HPDE6-E6E7 (cell line): ENCODE measurements at regions not wholly inside any gene's neighbourhood (a gene's known extent, or its start where the extent isn't known, plus 50 kb on each side); places are given as distances from the start of the nearest gene placed in this dataset.

Experiments
- DNase-seq: peaks from one replicate; pipeline ENCODE4 v3.0.0; 2011; ENCODE audit warnings: missing footprints; ENCODE audit errors: extremely low spot score

DNA sequence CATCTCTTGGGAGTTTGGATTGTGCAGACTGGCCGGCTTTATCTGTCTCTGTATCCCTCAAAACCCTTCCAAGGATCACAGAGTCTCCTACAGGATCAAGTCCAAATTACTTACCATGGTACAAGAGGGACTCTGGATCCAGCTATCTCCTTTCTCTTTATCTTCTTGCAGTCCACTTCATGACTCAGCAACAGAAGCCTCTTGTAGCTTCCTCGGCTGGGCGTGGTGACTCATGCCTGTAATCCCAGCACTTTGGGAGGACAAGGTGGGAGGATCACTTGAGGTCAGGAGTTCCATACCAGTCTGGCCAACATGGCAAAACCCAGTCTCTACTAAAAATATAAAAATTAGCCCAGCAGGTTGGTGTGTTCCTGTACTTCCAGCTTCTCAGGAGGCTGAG, 189.7 kb downstream of the BCAT1 start:
- DNase-seq, result no peak

DNA sequence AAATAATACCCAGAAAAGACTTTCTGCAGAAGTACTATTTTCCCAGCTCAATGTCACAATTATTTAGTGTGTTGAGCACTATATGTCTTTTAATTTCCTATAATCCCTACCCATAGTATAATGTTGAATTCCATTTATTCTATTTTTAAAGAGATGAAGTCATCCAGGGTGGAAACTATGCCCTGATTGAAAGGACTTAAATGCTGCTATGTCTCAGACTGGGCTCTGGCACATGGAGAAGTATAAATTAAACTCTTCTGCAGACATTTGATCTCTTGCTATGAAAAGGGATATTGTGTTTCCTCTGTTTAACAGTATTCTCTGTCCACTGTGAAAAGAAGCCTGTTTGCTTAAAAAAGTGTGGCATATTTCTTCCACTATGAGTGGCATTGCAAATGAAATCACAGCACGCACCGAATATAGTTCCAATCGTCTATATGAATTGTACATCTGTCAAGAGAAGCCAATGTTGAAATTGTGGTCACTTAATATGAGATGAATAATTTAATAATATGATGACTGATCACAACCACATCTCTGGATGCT, 192.3 kb downstream of the BCAT1 start:
- DNase-seq, result no peak

DNA sequence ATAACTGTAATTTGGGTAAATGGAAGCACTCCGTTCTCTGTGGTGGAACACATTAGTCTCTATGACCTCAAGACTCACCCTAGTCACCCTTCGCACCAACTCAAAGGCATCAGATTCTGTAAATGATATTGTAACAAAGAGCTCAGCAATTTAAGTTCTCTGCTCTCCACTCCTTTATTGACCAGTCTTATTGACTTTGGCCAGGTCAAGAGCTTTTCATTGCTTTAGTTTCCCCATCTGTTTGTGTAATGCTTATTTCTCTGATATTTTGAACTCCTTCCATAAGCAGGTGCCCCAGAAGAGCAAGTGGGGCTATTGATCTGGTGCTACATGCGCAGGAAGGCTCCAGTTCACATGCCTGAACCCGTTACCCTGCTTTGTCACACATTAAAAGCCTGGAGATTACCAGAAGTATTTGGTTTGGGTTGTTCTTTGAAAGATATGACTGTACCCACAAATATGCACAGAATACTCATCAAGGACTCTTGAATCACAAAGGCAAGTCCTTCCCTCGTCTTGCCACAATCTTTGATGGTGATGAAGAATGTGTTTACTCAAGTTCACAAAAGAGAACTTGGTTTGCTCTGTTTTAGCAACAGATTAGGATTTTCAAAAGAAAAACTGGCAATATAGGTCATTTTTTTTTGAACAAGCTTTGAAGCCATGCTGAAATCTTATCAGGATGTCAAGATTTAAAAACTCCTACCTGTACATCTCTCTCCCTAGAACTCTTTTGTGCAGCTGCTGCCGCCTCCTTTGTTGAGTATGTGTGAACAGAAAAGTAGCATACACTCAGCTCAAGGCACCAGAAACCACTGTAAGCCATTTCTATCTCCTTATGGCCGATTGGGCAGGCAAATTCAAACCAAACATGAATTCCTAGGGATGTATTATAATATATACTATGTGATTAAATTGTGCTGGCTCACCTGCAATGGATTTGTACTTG, 193.9 kb downstream of the BCAT1 start:
- peak; percentile 61 for DNase-seq

DNA sequence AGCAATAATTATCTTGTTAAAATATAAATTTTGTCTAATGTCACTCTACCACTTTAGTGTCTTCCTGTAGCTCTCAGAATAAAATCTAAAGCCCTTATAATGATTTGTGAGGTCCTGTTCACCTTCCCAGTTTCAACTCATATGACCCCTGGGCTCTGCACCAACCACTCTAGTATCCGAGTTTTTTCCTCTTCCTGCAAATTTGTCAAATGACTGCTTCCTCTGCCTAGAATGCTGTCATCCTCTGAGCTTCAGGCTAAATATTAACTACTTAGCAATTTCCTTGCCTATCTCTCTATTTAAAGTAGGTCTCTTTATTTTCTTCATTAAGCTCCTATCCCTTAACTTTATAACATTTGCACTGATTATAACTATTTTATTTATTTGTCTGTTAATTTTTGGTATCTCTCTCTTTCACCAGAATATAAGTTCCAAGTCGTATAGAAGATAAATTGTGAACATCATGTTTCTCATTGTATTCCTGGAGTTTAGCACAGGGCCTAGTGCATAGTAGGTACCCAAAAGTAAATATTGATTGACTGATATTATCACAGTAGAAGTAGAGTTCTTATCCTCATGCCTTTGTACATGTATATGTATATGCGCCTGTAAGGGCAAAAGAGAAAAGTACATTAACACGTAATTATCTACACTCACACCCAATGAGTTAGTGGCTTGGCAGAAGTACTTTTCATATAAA, 196.0 kb downstream of the BCAT1 start:
- DNase-seq, result no peak

DNA sequence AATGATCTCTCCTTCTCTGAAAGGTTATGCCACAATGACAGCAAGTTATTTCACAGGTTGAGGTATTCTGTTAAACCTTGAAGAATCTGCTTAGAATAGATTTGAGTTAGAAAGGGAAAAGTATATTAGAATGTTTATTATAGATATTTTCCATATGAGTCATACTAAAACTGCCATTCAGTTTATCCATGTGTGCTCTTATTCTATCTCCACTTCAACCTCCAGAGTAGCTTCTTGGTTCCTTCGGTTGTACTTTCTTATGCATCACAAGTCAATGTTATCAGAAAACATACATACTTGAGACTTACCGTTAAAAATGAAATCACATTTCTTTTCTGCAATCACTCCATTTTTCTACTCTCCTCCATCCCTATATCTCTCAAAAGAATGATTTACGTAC, 197.7 kb downstream of the BCAT1 start:
- no peak for DNase-seq

DNA sequence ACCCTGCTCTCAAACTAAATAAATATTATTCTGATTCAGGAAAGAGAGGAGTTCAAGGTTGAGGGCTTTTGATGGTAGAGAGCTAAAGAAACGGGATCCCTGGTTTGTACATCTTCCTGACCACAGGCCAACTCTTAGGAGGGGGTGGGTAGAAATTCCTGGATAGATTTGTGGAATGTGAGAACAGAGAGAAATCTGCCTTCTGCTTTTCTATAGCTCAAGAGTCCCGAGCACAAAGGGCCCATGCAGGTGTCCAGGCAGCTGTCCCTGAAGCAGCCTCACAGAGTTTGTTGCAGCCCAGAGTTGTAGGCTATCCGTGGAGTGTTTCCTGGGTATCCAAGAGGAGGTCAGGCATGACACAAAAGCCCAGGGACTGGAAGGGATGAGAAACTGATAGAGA, 198.6 kb downstream of the BCAT1 start:
- DNase-seq, result no peak

DNA sequence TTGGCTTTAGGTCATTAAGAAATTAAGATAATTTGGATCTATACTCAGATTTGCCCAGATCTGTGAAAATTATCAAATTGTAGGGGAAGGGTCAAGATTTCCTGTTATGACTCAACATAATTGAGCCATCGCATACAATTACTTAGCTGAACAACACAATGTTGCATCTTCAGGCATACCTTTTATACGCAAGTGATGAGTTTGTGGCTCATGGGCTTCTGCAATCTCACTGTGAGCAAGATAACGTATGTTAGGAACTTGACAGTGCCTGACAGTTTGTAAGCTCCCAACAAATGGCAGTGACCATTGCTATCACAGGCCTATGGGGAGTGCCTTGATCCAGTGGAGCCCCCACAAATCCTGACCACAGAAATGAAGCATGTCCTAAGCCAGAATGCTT, 199.7 kb downstream of the BCAT1 start:
- DNase-seq, result no peak

DNA sequence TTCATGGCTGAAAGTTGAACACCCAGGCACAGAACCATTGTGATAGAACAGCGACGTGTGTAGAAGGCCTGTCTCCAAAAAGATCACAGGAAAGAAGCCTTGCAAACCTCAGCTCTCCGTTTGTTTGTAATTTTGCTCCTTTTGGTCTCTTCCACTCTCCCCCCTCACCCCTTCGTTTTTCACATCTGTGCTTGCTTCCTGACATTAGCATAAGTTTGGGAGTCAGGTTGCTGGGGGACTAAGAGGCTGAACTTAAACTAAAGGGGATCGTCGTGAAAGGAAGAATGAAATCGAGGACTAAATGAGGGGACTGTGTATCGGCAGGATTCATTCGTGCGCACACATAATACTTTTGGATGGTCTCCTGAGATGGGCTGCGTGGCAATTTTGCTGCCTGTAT, 200.6 kb downstream of the BCAT1 start:
- no peak for DNase-seq

DNA sequence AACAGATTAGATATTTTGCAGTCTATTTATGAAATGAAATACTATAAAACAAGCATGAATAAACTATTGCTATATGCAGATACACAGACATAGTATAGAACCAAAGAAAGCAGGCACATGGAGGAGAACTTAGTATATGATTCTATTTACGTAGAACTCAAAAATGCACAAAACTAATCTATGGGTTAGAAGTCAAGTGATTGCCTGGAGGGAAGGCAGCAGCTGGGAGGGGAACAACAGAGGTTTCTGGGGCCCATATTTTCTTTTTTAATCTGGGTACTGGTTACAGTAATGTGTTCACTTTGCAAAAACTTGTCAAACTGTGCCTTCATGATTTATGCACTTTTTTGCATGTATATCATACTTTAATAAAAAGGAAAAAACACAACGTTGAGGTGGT, 202.0 kb downstream of the BCAT1 start:
- DNase-seq, result no peak

DNA sequence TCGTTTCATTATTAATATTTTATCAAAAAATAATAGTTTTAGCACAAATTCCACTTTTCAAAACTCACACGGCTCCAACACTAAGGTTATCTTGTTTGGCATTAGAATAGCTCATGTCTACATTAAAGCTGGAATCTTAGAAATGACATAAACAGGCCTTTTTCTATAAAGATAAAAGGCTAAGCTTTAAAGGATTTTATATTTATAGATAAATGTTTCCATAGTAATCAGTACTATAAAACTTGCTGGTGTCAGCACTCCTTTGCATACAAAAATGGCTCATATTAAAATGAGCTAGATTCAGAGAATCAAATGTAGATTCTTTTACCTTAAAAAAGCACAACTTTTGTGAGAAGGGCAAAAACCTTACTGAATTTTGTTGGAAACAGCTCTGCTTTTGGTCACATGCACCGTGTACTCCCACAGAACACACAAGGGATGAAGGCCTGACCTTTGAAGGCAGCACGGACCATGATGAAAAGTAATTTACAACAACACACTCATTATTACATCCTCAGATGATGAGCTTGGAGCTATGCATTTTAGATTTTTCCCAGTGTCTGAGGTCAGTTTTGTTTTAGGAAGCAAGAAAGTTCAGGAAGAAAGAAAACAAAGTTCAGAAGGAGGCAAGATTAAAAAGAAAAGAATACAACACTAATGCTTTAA, 202.8 kb downstream of the BCAT1 start:
- no peak for DNase-seq

DNA sequence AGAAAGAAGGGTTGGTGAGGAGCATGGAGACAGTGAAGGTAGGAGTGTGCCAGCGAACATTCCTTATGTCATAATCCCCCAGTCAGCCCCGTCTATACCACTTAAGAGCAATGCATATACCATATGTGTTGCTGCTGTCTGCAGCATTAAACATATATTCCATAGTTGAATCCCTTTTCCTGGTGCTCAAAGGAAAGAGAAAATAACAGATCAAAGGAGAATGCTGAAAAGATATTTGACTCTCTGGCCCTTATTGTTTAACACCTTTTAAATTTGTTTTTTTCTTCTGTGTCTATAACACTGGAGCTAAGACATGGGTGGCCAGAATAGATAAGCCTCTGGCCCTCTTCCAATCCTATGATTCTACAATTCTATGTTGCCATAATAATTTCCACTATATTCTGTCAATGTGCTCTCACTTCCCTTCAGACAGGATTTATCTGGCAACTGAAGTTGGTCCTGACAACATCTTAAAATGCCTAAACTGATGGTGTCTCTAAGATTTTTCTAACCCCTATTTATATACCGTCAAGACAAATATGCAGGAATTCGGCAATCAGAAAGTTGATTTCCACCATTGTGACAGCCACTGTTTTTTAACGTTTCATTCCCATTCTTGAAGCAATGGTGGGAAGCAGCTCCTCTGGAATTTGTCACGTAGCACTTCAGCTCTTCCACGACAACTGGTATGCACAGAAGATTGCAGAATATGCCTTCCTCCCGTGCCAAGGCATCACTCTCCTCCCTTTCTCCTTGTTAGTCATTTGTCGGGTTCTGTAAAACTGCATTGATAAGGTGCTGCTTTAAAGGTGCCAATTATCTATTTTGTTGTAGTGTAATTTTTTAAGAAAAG, 204.7 kb downstream of the BCAT1 start:
- no peak for DNase-seq

DNA sequence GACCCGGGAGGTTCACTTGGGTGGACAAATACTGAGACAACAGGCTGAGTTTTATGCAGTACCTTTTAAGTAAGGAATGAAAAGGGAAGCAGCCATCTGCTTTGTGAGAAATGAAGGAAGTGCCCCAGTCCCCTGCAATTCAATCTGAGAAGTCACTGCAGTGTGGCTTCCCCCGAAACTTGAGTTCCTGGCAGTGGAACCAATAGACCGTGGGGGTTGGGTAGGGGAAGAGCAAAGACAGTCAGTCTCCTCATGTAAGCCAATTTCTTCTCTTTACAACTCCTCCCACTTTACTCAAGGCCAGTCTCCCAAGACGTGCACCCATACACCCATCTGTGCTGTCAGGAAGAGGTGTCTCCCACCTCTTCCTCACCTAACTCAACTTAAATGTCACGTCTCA, 206.5 kb downstream of the BCAT1 start:
- no peak for DNase-seq

DNA sequence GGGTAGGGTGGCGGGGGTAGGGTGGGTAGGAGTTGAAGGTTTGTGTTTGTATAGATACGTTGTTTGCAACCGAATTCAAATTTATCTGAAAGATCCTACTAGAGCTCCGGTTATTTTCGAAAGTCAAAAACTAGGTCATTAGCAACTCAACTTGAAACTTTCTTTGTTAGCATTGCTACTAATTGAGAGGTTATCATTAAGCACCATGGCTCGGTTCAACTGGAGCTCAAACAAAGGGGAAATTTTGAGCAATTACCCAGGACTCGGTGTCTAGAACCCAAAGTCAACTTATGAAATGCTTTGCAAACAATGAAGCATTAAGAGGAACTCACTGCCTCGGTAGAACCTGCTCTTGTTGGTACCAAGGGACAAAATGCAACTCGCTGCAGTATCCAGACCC, 207.7 kb downstream of the BCAT1 start:
- no peak for DNase-seq

DNA sequence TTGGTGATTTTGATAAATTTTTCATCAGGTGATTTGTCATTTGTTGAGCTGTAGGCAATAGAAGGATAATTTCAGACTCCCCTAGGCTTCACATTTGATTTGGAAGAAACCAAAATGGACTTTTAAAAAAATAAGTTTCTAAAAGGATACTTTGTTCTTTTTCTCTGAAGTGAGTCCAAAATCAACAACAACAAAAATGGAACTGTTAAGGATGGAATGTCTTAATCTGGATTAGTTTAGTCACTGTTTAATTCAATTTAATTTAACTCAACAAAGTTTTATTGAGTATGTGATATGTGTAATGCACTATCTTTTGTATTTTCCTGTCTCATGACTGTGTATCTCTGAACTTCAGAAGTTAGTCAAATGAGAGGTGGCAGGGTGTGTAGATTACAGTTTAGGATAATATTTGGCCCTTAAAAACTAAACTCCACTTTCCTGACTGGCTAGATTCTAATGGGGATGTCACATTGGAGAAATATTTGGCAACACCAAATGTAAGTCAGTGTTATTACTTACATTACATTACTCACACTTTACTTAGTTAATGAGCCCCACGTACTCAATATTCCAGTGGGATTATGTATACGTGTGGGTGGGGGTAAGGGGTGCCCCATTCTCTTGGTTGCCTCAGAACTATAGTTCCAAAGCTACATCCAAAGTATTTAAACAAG, 209.7 kb downstream of the BCAT1 start:
- DNase-seq, result no peak

DNA sequence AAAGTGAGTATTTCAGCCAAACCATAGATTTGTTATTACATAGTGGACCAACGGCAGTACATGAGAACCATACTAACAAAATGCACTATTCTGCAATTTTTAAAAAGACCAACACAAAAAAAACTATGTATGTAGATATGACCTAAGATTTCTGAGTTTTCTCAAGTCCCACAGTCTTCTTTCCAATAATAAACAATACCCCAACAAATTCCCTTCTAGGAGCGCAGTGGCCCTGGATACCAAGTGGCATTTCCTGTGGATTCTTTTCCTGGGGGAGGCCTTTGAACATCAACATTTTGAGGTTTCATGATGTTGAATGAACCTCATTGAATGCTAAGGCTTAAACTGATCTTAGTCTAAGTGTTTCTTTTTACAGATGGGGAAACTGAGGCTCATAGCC, 210.5 kb downstream of the BCAT1 start:
- no peak for DNase-seq

DNA sequence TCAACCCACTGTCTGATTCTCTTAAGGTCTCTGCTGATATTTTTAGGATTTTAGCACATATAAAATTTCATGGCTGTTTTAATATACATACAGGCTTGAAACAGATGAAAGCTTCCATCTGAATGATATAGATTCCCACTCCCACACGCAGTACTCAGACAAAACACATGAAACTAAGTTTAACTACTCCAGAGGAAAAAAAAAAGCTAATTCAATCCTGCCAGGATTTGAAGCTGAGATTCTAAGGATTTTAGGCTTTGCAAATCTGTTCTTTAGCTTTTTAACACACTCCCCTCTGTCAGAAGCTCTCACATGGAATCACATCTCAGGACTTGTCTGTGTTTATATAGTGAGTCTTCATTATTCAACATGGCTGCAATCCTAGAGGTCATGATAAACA, 217.3 kb downstream of the BCAT1 start:
- DNase-seq, result no peak

DNA sequence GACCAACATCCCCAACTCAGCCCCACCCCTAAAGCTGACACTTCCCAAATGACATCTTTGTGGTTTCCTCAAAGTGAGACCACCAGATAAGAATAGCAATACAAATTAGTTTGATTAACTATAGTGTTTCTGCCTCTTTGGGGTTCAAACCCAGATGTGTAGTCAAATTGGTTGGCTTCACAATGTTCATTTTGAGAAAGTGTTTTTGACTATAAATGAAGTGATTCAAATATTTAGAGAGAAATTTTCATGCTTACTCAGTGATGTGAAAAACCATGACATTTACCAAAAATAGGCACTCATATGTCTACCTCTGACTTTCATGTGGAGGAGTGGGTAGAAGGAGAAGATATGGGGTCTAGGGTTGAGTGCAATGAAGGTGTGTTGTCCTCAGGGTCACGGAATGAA, 218.4 kb downstream of the BCAT1 start:
- DNase-seq, result no peak

DNA sequence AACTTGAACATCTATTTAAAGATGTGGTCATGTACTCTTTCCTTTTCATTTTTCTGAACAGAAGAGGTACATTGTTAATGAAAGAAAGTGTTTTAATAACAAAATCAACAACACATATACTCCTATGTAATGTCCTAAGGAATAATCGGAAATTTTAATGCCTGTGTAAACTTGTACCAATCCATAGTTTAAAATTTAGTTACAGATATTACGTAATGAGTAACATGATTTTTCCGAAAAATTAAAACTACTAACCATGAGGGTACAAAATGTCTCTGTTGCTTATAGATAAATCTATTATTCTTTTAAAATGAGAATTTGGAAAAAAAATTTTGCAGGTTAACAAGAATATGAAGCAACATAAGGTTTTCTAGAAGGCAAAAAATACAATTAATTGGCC, 220.1 kb downstream of the BCAT1 start:
- DNase-seq, result no peak

DNA sequence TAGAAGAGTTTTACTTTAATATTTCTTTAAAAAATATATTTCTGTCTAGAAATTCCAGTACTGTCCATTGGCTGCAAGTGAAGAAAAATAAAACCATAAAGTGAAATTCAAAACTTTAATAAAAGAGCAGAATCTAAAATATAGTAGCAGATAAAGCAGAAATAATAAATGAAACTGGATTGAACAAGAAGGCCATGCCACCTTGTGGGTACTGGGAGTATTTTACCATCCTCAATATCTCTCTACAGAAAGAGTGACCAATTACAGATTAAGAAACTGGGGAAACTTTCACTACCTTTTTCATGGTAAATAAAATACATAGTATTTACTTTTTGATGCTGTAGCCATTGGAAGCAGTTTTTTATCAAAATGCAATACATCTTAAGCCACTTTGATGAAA, 220.5 kb downstream of the BCAT1 start:
- peak; percentile 13 for DNase-seq

DNA sequence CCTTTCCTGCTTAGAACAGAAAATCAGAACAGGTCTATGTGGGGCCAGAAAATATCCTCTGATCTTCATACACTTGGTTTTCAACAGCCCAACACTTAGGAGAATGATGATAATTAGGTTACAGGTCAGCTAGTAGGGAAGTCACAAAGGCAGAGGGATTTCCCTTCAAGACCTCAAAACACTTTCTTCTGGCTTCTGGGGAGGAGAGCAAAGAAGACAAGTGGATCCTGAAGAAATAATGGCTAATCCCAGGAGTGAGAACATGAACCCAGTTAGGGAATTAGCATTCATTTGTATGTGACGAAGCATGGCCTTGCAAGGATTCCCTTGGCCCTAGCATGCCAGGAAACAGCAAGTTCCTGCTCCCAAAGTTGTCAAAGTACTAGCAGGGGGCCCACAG, 223.3 kb downstream of the BCAT1 start:
- DNase-seq, result no peak

DNA sequence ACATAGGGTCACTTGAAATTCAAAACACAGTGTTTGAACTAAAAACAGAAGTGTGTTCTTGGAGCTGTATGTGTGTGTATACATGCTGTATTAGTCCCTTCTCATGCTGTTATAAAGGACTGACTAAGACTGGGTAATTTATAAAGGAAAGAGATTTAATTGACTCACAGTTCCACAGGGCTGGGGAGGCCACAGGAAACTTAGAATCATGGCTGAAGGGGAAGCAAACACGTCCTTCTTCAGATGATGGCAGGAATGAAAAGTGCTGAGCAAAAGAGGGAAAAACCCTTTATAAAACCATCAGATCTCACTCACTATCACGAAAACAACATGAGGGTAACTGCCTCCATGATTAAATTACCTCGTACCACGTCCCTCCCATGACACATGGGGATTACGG, 224.1 kb downstream of the BCAT1 start:
- DNase-seq, result no peak
